ENCODE measurements at regions not wholly inside any gene's neighbourhood (a gene's known extent, or its start where the extent isn't known, plus 50 kb on each side); places are given as distances from the start of the nearest gene placed in this dataset.

GRCh38 chr4:10203851-10204250 lies 87.3 kb upstream of the WDR1 start:
- DNase-seq (ENCODE audit: low spot score), result no peak

GRCh38 chr4:10201381-10202223 lies 85.0 kb upstream of the WDR1 start:
- DNase-seq (ENCODE audit: low spot score), result no peak

- DNase-seq (ENCODE audit: low spot score), result no peak
Measured at GRCh38 chr4:10200869-10201268, 84.3 kb upstream of the WDR1 start.

- no peak for DNase-seq (ENCODE audit: low spot score)
Measured at GRCh38 chr4:10198365-10198764, 81.8 kb upstream of the WDR1 start.

GRCh38 chr4:10197952-10198351 lies 81.4 kb upstream of the WDR1 start:
- DNase-seq (ENCODE audit: low spot score), result no peak

- no peak for DNase-seq (ENCODE audit: low spot score)
Measured at GRCh38 chr4:10196191-10196590, 79.6 kb upstream of the WDR1 start.

GRCh38 chr4:10192331-10192730 lies 75.7 kb upstream of the WDR1 start:
- peak; percentile 16 for DNase-seq (ENCODE audit: low spot score)

GRCh38 chr4:10188400-10189004 lies 71.9 kb upstream of the WDR1 start:
- DNase-seq (ENCODE audit: low spot score), result no peak

GRCh38 chr4:10186228-10187214 lies 69.9 kb upstream of the WDR1 start:
- peak; percentile 17 for DNase-seq (ENCODE audit: low spot score)

GRCh38 chr4:10185518-10186227 lies 69.1 kb upstream of the WDR1 start:
- DNase-seq (ENCODE audit: low spot score), result no peak

- no peak for DNase-seq (ENCODE audit: low spot score)
Measured at GRCh38 chr4:10184501-10184938, 67.9 kb upstream of the WDR1 start.

- no peak for DNase-seq (ENCODE audit: low spot score)
Measured at GRCh38 chr4:10184041-10184440, 67.4 kb upstream of the WDR1 start.

- no peak for DNase-seq (ENCODE audit: low spot score)
Measured at GRCh38 chr4:10183462-10183861, 66.9 kb upstream of the WDR1 start.

- no peak for DNase-seq (ENCODE audit: low spot score)
Measured at GRCh38 chr4:10182446-10183424, 66.1 kb upstream of the WDR1 start.

- DNase-seq (ENCODE audit: low spot score), result no peak
Measured at GRCh38 chr4:10181745-10182445, 65.3 kb upstream of the WDR1 start.

- no peak for DNase-seq (ENCODE audit: low spot score)
Measured at GRCh38 chr4:10180927-10181744, 64.5 kb upstream of the WDR1 start.

GRCh38 chr4:10180603-10180926 lies 64.0 kb upstream of the WDR1 start:
- DNase-seq (ENCODE audit: low spot score), result no peak

- no peak for DNase-seq (ENCODE audit: low spot score)
Measured at GRCh38 chr4:10179957-10180602, 63.5 kb upstream of the WDR1 start.

- no peak for DNase-seq (ENCODE audit: low spot score)
Measured at GRCh38 chr4:10178763-10179162, 62.2 kb upstream of the WDR1 start.

Data from SW480 (cell line).